SH-SY5Y (cell line): ENCODE measurements at regions not wholly inside any gene's neighbourhood (a gene's known extent, or its start where the extent isn't known, plus 50 kb on each side); places are given as distances from the start of the nearest gene placed in this dataset.

Experiments used
- GATA2 ChIP-seq: IDR thresholded peaks from 2 replicates; pipeline ENCODE4 v1.6.1; 2011; ENCODE audit warnings: mild to moderate bottlenecking, low read depth, low read length
- GATA3 ChIP-seq: IDR thresholded peaks from 2 replicates; pipeline ENCODE4 v1.6.1; 2011; ENCODE audit warnings: low read depth, mild to moderate bottlenecking, low read length, moderate library complexity

DNA sequence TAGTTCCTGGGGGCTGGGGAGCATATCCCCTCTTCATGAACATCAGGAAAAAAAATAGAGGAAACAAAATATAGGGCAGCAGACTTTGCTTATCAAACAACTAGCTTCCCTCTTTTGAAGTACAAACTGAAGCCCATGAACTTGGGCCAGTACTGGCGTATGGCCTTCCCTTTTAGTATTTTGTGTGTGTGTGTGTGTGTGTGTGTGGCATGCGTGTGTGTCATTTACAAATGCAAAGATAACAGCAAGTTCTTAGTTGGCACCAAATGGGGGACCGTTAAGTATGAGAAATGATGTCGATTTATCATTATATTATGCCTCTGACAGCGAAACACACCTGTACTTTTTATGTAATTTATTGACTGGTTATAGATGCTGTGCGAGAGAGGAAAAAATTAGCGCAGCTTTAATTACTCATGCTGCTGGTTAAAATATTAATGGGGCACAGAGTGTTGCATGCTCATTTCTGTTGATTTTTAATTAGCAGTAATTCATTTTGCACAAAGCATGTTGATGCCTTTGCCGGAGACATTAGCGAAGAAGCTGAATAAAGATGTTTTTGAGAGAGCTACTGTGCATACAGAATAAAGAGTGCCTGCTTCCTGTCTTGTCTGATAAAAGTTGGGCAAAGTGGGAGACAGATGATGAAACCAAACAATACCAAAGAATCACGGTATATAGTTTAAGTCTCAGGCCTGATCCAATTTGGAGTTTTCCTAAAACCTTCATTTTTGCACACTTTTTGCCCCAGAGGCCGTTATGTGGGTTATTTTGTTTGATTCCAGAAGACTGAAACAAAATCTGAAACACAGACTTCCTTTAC, 297.1 kb downstream of the SATB1 start:
- no peak for TF ChIP-seq GATA2
- no peak for TF ChIP-seq GATA3
